Muscle layer of duodenum (tissue), 2 donors: ENCODE measurements at regions not wholly inside any gene's neighbourhood (a gene's known extent, or its start where the extent isn't known, plus 50 kb on each side); places are given as distances from the start of the nearest gene placed in this dataset.

Experiments used
- H3K27ac ChIP-seq: one replicate; pipeline ENCODE4 v1.7.0; 2013; ENCODE audit warnings: mild to moderate bottlenecking, low read length
- H3K27me3 ChIP-seq: one replicate; pipeline ENCODE4 v1.7.0; 2013; ENCODE audit warnings: low read depth, mild to moderate bottlenecking, control low read depth, low read length
- H3K36me3 ChIP-seq, 2 donors: one replicate each; pipeline ENCODE4 v1.7.0; 2013; ENCODE audit warnings: low read length in 2 of 2, control low read depth in 1 of 2, mild to moderate bottlenecking in 1 of 2; ENCODE audit not compliant: insufficient read depth in 2 of 2, control insufficient read depth in 1 of 2
- H3K4me1 ChIP-seq, 2 donors: one replicate each; pipeline ENCODE4 v1.7.0; 2013; ENCODE audit warnings: low read length in 2 of 2, mild to moderate bottlenecking in 2 of 2, control low read depth in 1 of 2, moderate library complexity in 1 of 2; ENCODE audit not compliant: insufficient read depth in 2 of 2, control insufficient read depth in 1 of 2
- H3K4me3 ChIP-seq, 2 donors: one replicate each; pipeline ENCODE4 v1.7.0; 2013; ENCODE audit warnings: low read length in 2 of 2, low read depth in 1 of 2, mild to moderate bottlenecking in 1 of 2
- H3K9me3 ChIP-seq, 2 donors: one replicate each; pipeline ENCODE4 v1.7.0; 2013; ENCODE audit warnings: low read length in 2 of 2, control low read depth in 1 of 2, mild to moderate bottlenecking in 1 of 2; ENCODE audit not compliant: control insufficient read depth in 1 of 2
- donor health status: healthy.

DNA sequence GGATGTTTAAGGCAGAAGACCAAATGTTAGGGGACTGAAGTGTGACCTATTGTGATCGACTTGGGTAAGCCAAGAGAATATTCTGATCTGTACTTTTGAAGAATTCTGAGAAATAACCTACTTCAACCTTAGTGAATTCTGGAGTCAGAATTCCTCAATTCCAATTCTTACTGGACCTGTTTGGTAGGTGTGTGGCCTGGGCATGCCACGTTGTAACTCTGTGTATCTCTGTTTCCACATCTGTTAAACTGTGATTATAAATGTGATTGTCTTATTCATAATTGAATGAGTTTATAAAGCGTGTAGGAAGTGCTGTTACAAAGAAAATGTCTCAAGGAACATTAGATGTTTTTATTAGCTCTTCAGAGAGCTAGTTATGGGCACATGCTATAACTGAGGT is 64.5 kb downstream of the TUSC1 start:
- no peaks in the 10 kb centered on the region for H3K36me3 ChIP-seq
- H3K4me3 ChIP-seq, result no peak overlapping the region
- H3K27me3 ChIP-seq, result no peaks in the 10 kb centered on the region

GRCh38 chr9:25603106-25603505 is 75.1 kb downstream of the TUSC1 start:
- Histone ChIP-seq H3K4me3 (no peak overlapping the region), H3K27ac (no peak overlapping the region), H3K4me1 (no peaks in the 10 kb centered on the region), H3K36me3 (no peaks in the 10 kb centered on the region), H3K9me3 (no peaks in the 10 kb centered on the region), H3K27me3 (no peaks in the 10 kb centered on the region)

More for the DNA sequence above, 64.5 kb downstream of the TUSC1 start:
- Histone ChIP-seq H3K27ac (no peak overlapping the region), H3K9me3 (no peaks in the 10 kb centered on the region), H3K4me1 (no peaks in the 10 kb centered on the region)

DNA sequence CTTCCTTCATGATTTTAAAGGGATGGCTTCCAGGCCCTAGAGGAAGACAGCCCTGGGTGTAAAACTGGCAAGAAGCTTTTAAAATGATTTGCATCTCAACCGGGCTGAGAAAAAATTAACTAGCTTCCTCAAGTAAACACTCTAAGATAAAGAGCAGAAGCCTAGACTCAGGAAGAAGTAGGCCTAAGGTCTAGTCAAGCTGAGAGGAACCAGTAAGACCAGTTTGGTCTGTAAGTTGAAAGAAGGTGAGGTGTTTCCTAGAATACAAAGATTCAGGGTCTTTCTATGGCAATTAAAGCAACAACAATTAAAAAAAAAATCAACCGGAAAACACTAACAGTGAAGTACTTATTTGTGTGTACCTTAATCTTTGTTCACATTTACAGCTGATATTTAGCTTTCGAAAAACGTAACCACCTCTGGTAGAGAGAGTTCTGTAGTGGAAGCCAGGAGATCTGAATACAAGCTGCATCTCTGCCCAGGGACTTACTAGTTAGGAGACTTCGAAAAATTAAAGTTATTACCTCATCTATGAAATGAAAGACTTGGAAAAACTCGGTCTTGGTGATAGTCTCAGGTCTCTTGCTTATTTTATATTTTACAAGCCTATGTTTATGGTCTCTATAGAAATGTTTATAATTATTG is 75.7 kb downstream of the TUSC1 start:
- Histone ChIP-seq H3K9me3 (no peaks in the 10 kb centered on the region), H3K36me3 (no peaks in the 10 kb centered on the region), H3K27ac (no peak overlapping the region), H3K4me1 (no peaks in the 10 kb centered on the region), H3K27me3 (no peaks in the 10 kb centered on the region), H3K4me3 (no peak overlapping the region)

DNA sequence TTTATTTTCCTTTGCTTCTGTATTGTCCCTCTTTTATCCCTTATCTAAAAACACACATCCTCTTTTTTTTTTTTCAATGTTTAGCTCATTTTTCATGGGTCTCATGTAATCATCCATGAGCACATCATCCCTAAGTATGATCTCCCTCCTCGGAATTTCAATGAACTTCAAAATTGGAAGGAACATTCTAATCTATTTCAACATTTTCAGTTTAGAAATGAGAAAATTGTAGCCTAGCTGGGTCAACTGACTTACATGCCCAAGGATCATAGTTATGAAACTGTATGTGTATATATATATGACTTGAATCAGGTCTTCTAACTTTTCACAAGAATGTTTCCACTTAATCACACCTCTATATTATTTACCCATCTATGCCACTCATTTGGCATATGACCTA is 77.7 kb downstream of the TUSC1 start:
- Histone ChIP-seq H3K4me1 (no peaks in the 10 kb centered on the region), H3K9me3 (peaks cover 0 to 4% of the 10 kb centered on the region in 2 donors), H3K36me3 (no peaks in the 10 kb centered on the region), H3K27ac (no peak overlapping the region), H3K4me3 (no peak overlapping the region), H3K27me3 (no peaks in the 10 kb centered on the region)

DNA sequence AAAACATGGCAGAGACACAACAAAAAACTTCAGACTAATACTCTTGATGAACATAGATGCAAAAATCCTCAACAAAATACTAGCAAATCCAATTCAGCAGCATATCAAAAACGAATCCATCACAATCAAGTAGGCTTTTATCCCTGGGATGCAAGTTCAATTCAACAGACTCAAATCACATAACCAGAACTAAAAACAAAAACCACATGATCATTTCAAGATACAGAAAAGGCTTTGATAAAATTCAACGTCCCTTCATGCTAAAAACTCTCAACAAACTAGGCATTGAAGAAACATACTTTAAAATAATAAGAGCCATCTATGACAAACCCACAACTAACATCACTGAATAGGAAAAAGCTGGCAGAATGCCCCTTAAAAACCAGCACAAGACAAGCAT is 93.6 kb downstream of the TUSC1 start:
- Histone ChIP-seq H3K9me3 (peaks cover 0 to 11% of the 10 kb centered on the region in 2 donors), H3K36me3 (no peaks in the 10 kb centered on the region), H3K27ac (no peak overlapping the region), H3K27me3 (no peaks in the 10 kb centered on the region), H3K4me1 (no peaks in the 10 kb centered on the region), H3K4me3 (no peak overlapping the region)

- Histone ChIP-seq H3K27me3 (no peaks in the 10 kb centered on the region), H3K36me3 (no peaks in the 10 kb centered on the region), H3K4me3 (no peak overlapping the region), H3K27ac (no peak overlapping the region), H3K9me3 (no peaks in the 10 kb centered on the region), H3K4me1 (no peaks in the 10 kb centered on the region)
These were observed 105.0 kb downstream of the TUSC1 start for GRCh38 chr9:25573281-25573680.

DNA sequence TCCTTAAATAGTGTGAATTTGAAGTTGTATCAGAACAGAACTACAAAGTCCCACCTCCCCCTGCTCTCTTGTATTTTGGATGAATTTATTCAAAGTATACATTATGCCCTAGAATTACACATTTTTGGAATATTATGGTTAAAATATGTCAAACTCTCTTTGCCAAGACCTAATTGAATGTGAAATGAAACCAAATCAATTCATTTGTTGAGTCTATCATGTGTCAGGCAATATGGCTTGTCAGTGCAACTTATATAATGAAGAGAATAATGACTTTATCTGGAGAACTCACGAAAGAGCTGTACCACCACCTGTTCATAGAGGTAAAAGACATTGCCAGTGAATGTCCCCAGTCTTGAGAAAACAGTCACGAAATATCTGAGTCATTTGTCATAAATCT is 106.8 kb downstream of the TUSC1 start:
- H3K36me3 ChIP-seq, result no peaks in the 10 kb centered on the region
- no peak overlapping the region for H3K27ac ChIP-seq
- no peak overlapping the region for H3K4me3 ChIP-seq
- no peaks in the 10 kb centered on the region for H3K4me1 ChIP-seq
- no peaks in the 10 kb centered on the region for H3K9me3 ChIP-seq
- no peaks in the 10 kb centered on the region for H3K27me3 ChIP-seq

DNA sequence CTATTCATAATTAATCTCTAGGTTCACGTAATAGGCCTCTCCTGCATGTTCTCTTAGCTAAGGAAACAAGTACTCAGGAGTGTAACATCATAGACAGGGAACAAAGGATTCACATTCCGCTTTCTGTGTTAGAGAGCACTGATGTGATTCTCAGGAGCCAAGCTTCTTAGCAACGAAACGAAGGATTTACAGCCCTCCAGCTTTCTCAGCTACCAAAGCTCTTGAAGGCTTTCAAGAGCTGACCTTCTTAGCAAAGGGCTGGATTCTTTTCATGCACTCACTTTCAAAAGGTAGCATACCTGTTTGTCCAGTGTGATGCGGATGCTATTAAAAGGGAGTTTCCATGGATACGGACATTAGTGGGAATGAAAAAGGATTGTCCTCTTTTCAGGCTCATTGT is 107.4 kb downstream of the TUSC1 start:
- Histone ChIP-seq H3K4me3 (no peak overlapping the region), H3K27me3 (no peaks in the 10 kb centered on the region), H3K4me1 (no peaks in the 10 kb centered on the region), H3K27ac (no peak overlapping the region), H3K36me3 (no peaks in the 10 kb centered on the region), H3K9me3 (no peaks in the 10 kb centered on the region)

DNA sequence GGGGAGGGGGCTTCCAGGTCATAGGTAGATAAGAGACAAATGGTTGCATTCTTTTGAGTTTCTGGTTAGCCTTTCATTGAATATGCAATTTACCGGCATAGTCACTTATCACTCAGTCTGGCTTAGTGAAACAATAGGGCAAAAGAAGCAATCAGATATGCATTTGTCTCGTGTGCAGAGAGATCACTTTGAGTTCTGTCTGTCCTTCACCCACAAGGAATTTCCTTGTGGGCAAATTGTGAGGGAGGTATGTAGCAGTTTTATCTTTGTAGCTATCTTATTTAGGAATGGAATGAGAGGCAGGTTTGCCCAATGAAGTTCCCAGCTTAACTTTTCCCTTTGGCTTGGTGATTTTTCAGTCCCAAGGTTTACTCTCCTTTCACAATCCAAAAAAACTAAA is 116.1 kb downstream of the TUSC1 start:
- no peaks in the 10 kb centered on the region for H3K4me1 ChIP-seq
- no peak overlapping the region for H3K4me3 ChIP-seq
- H3K27me3 ChIP-seq, result no peaks in the 10 kb centered on the region
- H3K9me3 ChIP-seq, result no peaks in the 10 kb centered on the region
- H3K27ac ChIP-seq, result no peak overlapping the region
- no peaks in the 10 kb centered on the region for H3K36me3 ChIP-seq

DNA sequence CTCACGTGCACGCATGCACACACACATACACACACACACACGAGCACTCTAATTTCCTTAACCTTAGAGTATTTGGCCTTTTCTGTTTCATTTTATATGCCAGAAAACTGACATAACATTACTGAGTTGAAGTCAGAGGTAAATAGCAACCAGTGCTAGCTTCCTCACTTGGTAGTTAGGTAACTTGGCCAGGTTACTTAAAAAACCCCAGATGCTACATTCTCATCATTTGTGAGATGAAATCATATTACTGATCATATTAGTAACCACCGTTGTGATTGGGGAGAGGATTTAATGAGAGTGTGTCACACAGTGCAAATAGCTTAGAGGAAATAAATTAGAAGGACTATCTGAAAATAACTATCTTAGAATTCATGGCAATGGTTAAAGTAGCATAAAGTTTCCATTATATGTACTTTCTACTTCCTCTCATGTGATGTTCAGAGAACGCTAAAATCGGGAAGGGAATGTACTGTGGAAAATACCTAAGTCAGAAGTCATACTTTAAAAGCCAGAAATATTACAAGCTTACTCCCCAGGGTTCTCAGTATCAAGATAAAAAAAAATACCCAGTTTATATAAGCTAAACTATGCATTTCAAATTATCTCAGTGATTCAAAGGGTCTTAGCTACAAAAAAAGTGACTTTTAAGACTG is 120.5 kb downstream of the TUSC1 start:
- H3K9me3 ChIP-seq, result no peaks in the 10 kb centered on the region
- no peak overlapping the region for H3K4me3 ChIP-seq
- H3K27me3 ChIP-seq, result no peaks in the 10 kb centered on the region
- no peaks in the 10 kb centered on the region for H3K36me3 ChIP-seq
- H3K4me1 ChIP-seq, result no peaks in the 10 kb centered on the region
- no peak overlapping the region for H3K27ac ChIP-seq

DNA sequence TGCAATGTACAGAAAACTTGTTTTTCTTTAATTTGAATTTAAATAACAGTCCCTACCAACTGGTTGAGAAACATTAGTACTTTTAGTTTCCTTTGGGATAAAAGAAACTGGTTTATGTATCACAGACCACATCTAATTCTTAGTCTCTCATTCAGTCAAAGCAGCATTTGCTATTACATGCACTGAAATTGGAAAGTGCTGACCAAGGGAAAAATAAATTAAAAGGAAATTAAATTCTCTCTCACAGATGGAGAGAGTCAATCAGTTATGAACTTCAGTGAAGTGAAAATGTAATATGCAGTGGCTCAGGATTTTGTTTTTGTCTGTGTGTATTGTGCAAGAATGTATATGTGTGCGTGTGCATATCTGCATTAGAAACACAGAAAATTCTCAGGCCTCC is 121.7 kb downstream of the TUSC1 start:
- Histone ChIP-seq H3K4me3 (no peak overlapping the region), H3K4me1 (no peaks in the 10 kb centered on the region), H3K9me3 (no peaks in the 10 kb centered on the region), H3K36me3 (no peaks in the 10 kb centered on the region), H3K27me3 (no peaks in the 10 kb centered on the region), H3K27ac (no peak overlapping the region)

DNA sequence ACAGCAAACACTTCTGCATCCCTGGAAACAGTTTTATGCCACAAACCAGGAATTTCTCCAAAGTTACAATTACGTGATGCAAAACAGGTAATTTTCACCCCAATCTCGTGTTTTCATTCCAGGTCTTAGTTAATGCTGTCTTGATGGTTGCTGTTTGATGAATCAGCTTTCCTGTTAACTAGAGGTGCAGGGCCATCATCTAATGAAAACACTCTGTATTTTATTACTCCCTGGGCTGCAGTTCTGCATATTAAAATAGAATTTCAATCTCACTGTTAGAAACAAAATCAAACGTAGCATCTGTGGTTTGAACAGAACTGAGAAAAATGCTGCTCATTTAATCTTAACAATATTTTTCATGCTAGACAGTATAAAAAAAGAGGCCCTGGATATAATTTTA is 129.4 kb downstream of the TUSC1 start:
- Histone ChIP-seq H3K27me3 (no peaks in the 10 kb centered on the region), H3K9me3 (no peaks in the 10 kb centered on the region)

More for the DNA sequence above, 129.4 kb downstream of the TUSC1 start:
- Histone ChIP-seq H3K27ac (no peak overlapping the region), H3K4me3 (no peak overlapping the region), H3K36me3 (no peaks in the 10 kb centered on the region), H3K4me1 (no peaks in the 10 kb centered on the region)
